Inflammatory macrophage treated with lipopolysaccharide for 1 hour (primary cell): ENCODE measurements at regions not wholly inside any gene's neighbourhood (a gene's known extent, or its start where the extent isn't known, plus 50 kb on each side); places are given as distances from the start of the nearest gene placed in this dataset.
"Not testable (repeated sequence)": the region's sequence is repeated elsewhere in the genome, so short reads cannot be mapped to it uniquely, and the experiment has no call there.

ENCODE experiments used
- DNase-seq, 2 donors: peaks; one replicate each; pipeline ENCODE4 v3.0.0-alpha.2; 2020 to 2022

GRCh38 chr5:114949756-114950155 is 220.0 kb downstream of the TRIM36 start:
- DNase-seq = no peak

- peak; percentile 4 to 7 for DNase-seq
These were observed 220.6 kb downstream of the TRIM36 start for GRCh38 chr5:114948986-114949621.

GRCh38 chr5:114948363-114948762 is 221.3 kb downstream of the TRIM36 start:
- no peak for DNase-seq

- no peak for DNase-seq
These were observed 229.0 kb downstream of the TRIM36 start for GRCh38 chr5:114940709-114941108.

GRCh38 chr5:114935490-114935889 is 234.2 kb downstream of the TRIM36 start:
- DNase-seq = no peak

- no peak for DNase-seq
These were observed 240.9 kb downstream of the TRIM36 start for GRCh38 chr5:114928644-114929462.

GRCh38 chr5:114924769-114925168 is 244.9 kb downstream of the TRIM36 start:
- no peak for DNase-seq

GRCh38 chr5:114912189-114912920 is 257.4 kb downstream of the TRIM36 start:
- DNase-seq = no peak

- DNase-seq = no peak
These were observed 259.0 kb downstream of the TRIM36 start for GRCh38 chr5:114910727-114911126.

- DNase-seq = no peak
These were observed 260.3 kb downstream of the TRIM36 start for GRCh38 chr5:114909424-114909823.

GRCh38 chr5:114903767-114904166 is 265.9 kb downstream of the TRIM36 start:
- no peak for DNase-seq

- DNase-seq = no peak
These were observed 271.1 kb downstream of the TRIM36 start for GRCh38 chr5:114898602-114899001.

GRCh38 chr5:114883675-114884074 is 286.0 kb downstream of the TRIM36 start:
- DNase-seq = no peak

- no peak for DNase-seq
These were observed 310.3 kb downstream of the TRIM36 start for GRCh38 chr5:114859438-114859735.

- no peak for DNase-seq
These were observed 310.9 kb downstream of the TRIM36 start for GRCh38 chr5:114858665-114859437.

- DNase-seq = peak; percentile 39
These were observed 311.7 kb downstream of the TRIM36 start for GRCh38 chr5:114857941-114858551.

GRCh38 chr5:114844711-114845110 is 325.0 kb downstream of the TRIM36 start:
- DNase-seq = not testable (repeated sequence)

GRCh38 chr5:114839360-114839759 is 330.3 kb downstream of the TRIM36 start:
- no peak for DNase-seq

GRCh38 chr5:114838937-114839336 is 330.8 kb downstream of the TRIM36 start:
- no peak for DNase-seq

- DNase-seq = no peak
These were observed 339.6 kb downstream of the TRIM36 start for GRCh38 chr5:114830114-114830513.

GRCh38 chr5:114822863-114823262 is 346.8 kb downstream of the TRIM36 start:
- no peak for DNase-seq

GRCh38 chr5:114822436-114822835 is 347.3 kb downstream of the TRIM36 start:
- DNase-seq = no peak

GRCh38 chr5:114790403-114790792 is 379.3 kb downstream of the TRIM36 start:
- DNase-seq = no peak
